Renal cortical epithelial cell (primary cell): ENCODE measurements at regions not wholly inside any gene's neighbourhood (a gene's known extent, or its start where the extent isn't known, plus 50 kb on each side); places are given as distances from the start of the nearest gene placed in this dataset.

ENCODE experiments used
- DNase-seq: peaks from one replicate; pipeline ENCODE4 v3.0.0-alpha.2; 2011; ENCODE audit warnings: low read depth

DNA sequence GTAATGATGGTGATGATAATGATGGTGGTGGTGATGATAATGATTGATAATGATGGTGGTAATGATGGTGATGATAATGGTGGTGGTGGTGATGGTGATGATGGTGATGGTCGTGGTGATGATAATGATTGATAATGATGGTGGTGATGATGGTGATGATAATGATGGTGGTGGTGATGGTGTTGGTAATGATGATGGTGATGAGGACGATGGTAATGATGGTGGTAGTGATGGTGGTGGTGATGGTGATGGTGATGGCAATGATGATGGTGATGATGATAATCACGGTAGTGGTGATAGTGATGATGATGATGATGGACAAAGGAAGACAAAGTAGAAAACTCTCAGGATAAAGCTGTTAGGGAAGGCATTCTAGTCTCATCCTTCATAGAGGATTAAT, 310.5 kb downstream of the MSX2 start:
- no peak for DNase-seq

GRCh38 chr5:175032741-175033151, 308.4 kb downstream of the MSX2 start:
- no peak for DNase-seq

DNA sequence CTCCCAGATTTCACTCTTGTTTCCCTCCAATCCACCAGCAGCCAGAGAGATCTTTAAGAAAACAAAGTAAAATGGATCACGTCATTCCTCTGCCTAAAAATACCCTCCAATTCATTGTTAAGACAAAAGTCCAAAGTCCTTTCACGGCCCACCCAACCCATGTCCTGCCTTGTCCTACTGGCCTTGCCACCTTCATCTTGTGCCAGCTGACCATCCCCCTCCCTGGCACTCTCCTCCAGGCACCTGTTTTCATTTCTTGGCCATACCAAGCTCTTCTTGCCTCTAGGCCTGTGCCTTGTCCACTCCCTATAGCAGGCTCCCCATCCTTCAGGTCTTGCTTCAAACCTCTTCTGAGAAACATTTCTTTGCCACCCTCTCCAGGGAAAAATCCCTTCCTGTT, 307.6 kb downstream of the MSX2 start:
- DNase-seq = no peak

DNA sequence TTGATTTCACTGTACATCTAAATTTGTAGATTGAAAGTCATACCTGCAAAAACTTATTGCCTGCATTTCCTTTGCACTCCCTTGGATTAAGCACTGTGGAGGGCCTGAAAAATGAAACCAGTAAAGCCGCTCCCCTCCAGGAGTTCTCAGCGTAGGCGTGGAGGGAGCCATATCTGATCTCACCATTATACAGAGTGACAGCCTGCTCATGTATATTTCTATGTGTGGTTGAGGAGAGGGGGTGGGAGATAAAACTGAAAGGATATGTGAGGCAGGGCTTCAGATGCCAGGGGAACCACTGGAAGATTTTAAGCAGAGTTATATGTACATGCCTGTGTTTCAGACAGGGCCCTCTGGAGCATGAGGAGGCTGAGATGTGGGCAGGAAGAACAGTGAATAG, 303.0 kb downstream of the MSX2 start:
- DNase-seq = no peak

DNA sequence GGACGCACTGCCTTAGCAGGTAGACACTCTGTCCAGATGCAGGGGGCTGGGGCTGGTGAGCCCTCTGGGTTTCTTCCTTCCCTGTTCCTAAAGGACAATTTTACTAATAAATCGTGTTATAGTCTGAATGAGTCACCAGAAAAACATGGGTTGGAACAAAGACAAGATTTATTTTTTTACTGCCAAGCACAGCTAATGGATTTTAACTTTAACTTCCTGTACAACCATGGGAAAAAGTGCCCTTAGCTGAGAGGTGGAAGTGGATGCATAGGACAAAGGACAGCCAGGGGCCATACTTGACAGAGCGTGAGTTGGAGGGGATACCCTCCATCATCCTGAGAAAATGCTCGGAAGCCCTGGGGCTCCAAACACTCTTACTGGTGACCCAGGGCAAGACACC, 300.7 kb downstream of the MSX2 start:
- DNase-seq = no peak

DNA sequence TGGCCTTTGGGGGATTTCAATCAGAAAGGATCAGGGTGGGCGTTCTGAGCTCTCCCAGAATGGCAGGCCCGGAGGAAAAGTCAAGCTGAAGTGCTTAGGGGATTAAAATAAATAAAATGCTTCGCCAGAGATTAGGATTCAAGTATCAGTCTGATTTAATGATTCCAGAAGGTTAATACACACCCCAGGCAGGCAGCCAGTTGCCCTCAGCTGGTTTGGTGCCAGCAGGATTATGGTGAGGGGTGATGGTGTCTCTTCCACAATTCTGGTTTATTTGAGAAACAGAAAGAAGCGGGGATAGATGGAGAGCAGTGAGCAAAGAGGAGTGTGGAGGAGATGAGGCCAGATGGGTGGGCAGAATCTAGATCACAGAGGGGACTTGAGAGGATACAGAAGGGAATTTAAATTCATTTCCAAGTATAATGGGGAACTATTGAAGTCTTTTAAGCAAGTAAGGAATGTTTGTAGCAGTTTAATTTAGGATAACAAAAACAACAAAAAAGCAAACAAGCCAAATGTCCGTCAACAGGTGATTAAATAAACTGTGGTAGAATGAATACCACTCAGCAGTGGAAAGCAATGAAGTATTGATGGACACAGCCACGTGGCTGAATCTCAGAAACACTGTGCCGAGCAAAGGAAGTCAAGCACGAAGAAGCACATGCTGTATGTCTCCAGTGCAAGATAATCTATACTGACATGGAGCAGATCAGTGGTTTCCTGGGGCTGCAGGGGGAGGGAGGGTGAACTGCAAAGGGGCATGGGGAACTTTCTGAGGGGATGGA, 297.7 kb downstream of the MSX2 start:
- DNase-seq = no peak

- DNase-seq = no peak
Measured at GRCh38 chr5:175021321-175021720, 296.9 kb downstream of the MSX2 start.

- no peak for DNase-seq
Measured at GRCh38 chr5:175015028-175015685, 290.8 kb downstream of the MSX2 start.

DNA sequence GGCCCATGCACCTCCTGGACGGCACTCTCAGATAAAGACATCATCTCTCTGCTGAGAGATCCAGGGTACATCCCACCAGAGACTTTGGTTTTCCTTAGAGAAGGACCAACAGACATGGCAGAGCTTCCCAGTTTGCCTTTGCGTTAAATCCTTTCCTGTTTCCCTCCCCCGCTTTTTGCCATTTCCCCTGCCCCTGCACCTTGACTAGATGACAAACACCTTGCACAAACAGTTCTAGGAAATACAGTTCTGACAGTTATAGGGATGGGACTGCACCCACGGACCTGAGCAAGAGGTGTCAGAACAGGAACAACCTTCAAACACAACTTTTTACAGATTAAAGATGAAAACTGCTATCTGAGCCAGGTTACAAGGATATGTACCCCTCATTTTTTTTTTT, 288.9 kb downstream of the MSX2 start:
- DNase-seq = no peak

GRCh38 chr5:175012267-175012666, 287.9 kb downstream of the MSX2 start:
- no peak for DNase-seq

GRCh38 chr5:175003531-175003930, 279.1 kb downstream of the MSX2 start:
- DNase-seq = no peak

DNA sequence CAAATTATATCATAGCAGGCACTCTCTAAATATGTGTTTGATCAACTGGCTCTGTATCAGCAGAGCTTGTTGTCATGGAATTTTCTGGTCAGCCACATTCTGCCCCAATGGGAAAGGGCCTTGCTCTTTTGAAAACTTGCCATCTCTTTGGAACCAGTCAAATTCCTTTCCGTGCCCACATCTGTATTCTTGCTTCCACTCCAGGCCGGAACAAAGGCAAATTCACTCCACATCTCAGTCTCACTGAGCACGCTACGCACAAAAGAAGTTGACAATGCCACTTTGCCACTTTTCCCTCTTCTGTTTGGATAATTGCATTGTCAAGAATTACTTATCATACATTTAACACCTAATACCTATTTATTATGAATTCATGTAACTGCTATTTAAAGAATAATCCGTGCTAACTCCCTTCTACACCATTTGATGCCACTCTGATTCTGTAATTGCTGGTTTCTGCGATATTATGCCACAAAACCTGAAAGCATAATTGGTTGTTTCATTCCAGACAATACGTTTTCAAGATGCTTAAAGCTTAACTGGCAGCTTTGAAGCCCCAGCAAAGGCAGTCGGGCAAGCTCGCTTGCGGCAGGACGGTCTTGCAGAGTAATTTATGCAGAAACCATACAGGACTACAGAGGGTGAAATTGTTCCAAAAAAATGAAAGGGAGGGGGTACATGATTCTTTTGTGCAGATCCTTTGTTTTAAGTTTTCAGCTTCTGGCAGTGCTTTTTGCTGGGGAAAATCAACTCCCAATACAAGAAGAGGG, 277.7 kb downstream of the MSX2 start:
- DNase-seq = no peak

DNA sequence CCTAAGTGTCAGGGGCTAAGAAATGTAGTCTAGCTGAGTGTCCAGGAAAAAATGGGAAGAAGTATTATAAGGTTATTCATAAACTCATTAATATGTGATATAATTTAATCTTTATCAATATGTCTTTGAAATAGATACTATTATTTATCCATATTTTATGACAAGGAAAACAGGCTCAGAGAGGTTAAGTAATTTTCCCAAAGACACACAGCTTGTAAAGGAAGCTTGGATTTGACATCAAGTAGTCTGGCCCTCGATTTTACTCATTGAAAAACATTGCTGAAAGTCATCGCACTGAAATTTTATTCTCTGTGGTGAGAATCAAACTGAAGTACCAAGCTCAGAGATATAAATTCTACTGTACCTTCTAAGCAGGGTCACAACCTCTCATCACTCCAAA, 276.9 kb downstream of the MSX2 start:
- DNase-seq = no peak

- DNase-seq = no peak
Measured at GRCh38 chr5:174999581-174999980, 275.2 kb downstream of the MSX2 start.

DNA sequence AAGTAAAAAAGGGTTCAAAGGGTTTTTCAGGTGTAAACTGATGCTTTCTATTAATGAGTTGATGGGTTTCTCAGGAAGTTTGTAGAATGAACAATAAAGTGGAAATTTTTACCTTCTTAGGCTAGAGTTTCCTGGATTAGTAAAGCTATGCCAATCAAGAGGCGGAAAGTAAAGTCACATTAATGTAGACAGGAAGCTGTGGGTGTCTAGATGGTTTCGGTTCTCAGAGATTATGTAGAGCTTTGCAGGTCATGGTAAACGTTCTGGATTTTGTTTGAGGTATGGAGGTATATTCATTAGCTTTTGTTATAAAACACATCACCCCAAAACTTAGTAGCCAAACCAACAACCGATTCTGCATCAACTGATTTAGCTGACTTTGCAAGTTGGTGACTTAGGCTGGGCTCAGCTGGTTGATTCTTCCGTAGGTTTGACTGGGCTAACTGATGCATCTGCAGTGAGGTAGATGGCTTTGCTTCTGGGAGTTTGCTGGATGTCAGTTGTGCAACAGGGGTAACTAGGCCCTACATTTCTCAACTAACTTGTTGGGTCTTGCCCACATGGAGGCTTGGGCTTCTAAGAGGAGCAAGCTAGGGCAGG, 273.8 kb downstream of the MSX2 start:
- DNase-seq = no peak

DNA sequence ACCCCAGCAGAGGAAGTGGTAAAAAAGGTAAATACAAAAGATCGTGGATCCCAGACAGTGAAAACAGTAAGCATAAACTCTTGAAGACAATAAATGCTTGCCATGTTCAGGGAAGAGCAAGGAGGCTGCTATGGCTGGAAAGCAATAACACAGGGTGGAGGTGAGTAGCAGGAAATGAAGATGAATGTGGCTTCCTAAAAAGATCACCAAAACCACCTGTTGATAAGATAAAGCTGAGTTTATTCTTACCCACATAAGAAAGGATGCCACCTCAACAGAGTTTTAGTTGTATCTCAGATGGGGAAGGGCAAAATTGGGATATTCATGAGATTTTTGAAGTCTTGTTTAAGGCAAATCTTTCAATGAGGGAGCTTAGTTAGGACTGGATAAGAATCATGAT, 273.3 kb downstream of the MSX2 start:
- DNase-seq = no peak

DNA sequence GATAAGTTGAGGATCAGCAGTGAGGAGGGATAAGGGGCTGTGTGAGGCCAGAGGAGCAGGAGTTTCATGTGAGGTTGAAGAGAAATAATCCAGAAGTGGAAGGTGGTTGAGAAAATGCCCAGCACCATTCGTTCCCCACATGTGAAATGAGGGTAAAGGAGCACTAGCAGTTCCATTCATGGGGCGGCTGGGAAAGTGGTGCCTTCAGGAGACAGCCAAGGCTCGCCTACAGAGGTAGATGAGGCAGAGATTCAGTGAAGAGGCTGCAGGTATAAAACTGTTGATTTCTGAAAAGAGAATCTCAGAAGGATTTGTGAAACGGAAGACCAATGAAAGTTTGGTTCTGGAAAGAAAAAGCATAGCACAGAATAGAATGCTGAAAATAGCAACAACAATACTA, 272.6 kb downstream of the MSX2 start:
- DNase-seq = no peak

GRCh38 chr5:174995827-174996226, 271.4 kb downstream of the MSX2 start:
- DNase-seq = no peak

DNA sequence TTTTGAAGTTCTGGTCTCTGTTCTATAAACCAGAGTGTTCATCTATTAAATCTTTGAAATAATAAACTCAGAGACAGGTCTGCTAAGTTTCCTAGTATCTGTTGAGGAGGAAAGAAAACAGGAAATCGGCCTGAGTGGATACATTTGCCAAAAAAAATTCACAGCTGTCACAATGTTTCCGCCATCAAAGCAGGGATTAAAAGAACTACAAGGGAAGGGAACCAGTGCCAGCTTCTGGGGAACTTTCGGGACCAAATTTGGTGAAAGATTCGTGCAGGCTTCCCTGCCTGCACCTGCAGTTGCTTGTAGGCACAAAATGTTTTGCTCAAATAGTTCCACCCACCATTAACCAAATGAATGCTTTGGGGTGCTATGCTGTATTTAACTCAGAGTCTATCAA, 267.5 kb downstream of the MSX2 start:
- DNase-seq = no peak

- no peak for DNase-seq
Measured at GRCh38 chr5:174990909-174991308, 266.5 kb downstream of the MSX2 start.

- no peak for DNase-seq
Measured at GRCh38 chr5:174987443-174988012, 263.1 kb downstream of the MSX2 start.

- no peak for DNase-seq
Measured at GRCh38 chr5:174984863-174985262, 260.5 kb downstream of the MSX2 start.
